Fibroblast of villous mesenchyme (primary cell): ENCODE measurements at regions not wholly inside any gene's neighbourhood (a gene's known extent, or its start where the extent isn't known, plus 50 kb on each side); places are given as distances from the start of the nearest gene placed in this dataset.
A peak's percentile ranks its signal among the peaks of the same experiment; 100 is the strongest.

ENCODE experiments used
- DNase-seq: peaks from one replicate; pipeline ENCODE4 v3.0.0-alpha.2; 2010; ENCODE audit warnings: low read depth
- H3K4me3 ChIP-seq: 2 replicates; pipeline ENCODE4 v1.5.1; 2011; ENCODE audit warnings: low read depth, mild to moderate bottlenecking, low read length
- CTCF ChIP-seq: IDR thresholded peaks from 2 replicates; pipeline ENCODE4 v1.5.1; 2012; ENCODE audit warnings: low read depth, mild to moderate bottlenecking, low read length; ENCODE audit not compliant: insufficient read depth

DNA sequence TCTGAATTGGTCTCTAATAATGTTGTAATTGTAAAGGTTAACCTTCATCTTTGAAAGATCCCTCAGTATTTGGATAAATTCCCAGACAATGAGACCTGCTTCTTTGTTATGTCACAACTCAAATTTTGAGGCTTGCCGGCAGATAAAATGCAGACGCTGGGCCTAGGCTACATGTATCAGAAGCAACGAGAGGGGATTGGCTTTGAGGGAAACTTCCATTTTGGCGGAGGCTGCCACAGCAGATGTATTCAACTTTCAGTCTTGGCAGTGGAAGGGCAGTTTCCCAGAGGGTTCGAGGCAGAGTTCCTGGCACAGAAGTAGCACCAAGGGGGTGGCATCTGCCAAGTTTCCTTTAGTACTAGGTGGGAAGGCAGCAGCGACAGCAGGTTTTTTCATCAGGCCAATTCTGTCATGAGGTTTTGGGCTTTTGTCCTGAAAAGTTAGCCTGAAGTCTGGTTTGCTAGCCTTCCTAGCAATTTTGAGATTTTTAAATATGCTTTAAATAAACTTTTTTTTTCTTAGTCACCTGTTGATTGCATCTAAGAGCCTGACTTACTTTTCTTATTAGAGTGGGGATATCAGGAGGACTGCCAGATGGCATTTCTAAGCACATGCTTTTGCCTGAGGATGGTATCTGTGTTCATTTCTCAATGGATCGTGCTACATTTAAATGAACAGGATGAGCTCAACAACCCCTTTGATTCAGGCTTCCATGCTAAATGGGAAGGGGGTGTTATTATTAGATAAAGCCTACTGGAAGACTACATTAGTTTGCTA lies 89.5 kb upstream of the FAM3C start:
- H3K4me3 ChIP-seq, result no peak overlapping the region
- DNase-seq, result no peak
- no peak for TF ChIP-seq CTCF

GRCh38 chr7:121484089-121484763 lies 88.1 kb upstream of the FAM3C start:
- no peak overlapping the region for H3K4me3 ChIP-seq
- TF ChIP-seq CTCF, result no peak
- DNase-seq, result no peak

DNA sequence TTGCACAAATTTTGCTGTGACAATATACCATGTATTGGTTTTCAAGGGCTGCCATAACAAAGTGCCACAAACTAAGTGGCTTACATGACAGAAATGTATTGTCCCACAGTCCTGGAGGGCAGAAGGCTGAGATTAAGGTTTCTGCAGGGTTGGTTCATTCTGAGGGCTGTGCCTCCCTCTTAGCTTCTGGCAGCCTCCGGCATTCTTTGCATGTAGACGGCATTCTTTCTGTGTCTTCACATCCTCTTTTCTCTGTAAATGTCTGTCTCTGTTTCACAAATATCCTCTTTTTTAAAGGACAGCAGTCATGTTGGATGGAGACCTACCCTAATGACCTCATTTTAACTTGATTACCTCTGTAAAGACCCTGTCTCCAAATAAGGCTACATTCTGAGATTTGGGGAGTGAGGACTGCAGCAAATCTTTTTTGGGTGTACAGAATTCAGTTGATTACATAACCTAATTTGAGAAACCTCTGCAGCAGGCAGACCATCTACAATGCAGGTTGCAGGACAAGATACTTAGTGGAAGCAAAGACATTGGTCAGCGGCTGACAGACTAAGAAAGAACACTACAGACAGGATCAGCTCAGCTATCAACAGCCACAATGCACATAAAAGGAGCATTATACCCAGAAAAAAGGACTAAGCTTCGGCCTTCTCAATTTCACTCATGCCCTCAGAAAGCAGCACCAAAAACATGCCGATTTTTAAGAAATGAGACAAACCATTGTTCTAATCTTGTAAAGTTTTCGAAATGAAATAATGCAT lies 84.6 kb upstream of the FAM3C start:
- no peak for TF ChIP-seq CTCF
- no peak for DNase-seq
- H3K4me3 ChIP-seq, result no peak overlapping the region

- no peak for DNase-seq
- no peak overlapping the region for H3K4me3 ChIP-seq
- TF ChIP-seq CTCF, result no peak
These were observed 84.0 kb upstream of the FAM3C start for GRCh38 chr7:121480058-121480457.

DNA sequence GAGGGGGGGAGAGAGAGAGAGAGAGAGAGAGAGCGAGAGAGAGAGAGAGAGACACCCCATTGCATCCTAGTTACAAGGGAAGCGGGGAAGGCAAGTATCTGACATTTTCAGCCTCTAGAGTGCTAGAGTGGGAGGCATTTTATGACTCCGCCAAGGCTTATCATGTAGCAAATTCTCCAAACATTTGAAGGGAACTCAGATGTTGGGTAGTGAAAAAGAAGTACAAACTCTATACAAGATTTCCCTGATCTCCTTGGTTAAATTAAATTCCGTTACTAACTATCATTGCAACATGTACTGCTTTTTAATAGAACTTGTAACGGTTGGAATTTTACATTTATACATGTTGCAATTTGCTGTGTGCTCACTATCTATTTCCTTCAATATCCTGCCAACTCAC lies 83.4 kb upstream of the FAM3C start:
- TF ChIP-seq CTCF, result no peak

DNA sequence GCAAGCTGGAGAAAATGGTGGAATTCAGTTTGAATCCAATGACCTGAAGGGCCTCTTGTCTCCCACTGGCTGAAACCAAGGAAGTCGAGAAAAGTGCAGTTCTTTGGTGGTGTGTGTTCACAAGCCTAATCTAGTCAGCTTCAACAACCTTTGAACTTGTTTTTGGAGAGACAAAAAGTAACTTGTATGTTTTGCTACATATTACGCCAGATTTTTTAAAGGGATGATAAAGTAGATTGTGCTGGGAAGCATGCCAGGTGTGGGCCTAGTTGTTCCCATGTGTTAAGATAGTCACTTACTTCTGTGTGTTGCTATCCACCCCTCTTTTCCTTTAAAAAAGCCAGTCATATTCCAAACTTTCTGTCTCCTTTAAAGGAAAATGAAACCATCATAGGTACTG lies 79.7 kb upstream of the FAM3C start:
- no peak for TF ChIP-seq CTCF
- no peak overlapping the region for H3K4me3 ChIP-seq
- peak; percentile 43 for DNase-seq

More for the DNA sequence above, 83.4 kb upstream of the FAM3C start:
- H3K4me3 ChIP-seq, result no peak overlapping the region
- no peak for DNase-seq
